IPS-20b (cell line): ENCODE measurements at regions not wholly inside any gene's neighbourhood (a gene's known extent, or its start where the extent isn't known, plus 50 kb on each side); places are given as distances from the start of the nearest gene placed in this dataset.

Source experiments
- H3K27ac ChIP-seq: one replicate; pipeline ENCODE4 v1.5.1; 2013; ENCODE audit warnings: low read length
- H3K27me3 ChIP-seq: 2 replicates; pipeline ENCODE4 v1.6.1; 2013; ENCODE audit warnings: mild to moderate bottlenecking, low read length, inconsistent platforms; ENCODE audit not compliant: insufficient read depth
- H3K36me3 ChIP-seq: 2 replicates; pipeline ENCODE4 v1.6.1; 2013; ENCODE audit warnings: low read depth, mild to moderate bottlenecking, inconsistent platforms, low read length, moderate library complexity; ENCODE audit not compliant: insufficient read depth
- H3K4me1 ChIP-seq: 2 replicates; pipeline ENCODE4 v1.6.1; 2013; ENCODE audit warnings: mild to moderate bottlenecking, control low read depth, inconsistent platforms, low read length, moderate library complexity; ENCODE audit not compliant: insufficient read depth
- H3K4me3 ChIP-seq: 2 replicates; pipeline ENCODE4 v1.5.1; 2013; ENCODE audit warnings: mild to moderate bottlenecking, low read length, inconsistent platforms
- H3K9ac ChIP-seq: 2 replicates; pipeline ENCODE4 v1.6.1; 2013; ENCODE audit warnings: low read depth, mild to moderate bottlenecking, inconsistent platforms, low read length, moderate library complexity
- H3K9me3 ChIP-seq: 2 replicates; pipeline ENCODE4 v1.6.1; 2013; ENCODE audit warnings: mild to moderate bottlenecking, low read depth, low read length, inconsistent platforms; ENCODE audit not compliant: insufficient read depth

GRCh38 chr3:64930891-64931290, 243.1 kb upstream of the ADAMTS9 start:
- Histone ChIP-seq H3K9me3 (peaks cover 9% of the 10 kb centered on the region), H3K36me3 (no peaks in the 10 kb centered on the region), H3K4me1 (no peaks in the 10 kb centered on the region), H3K27me3 (no peaks in the 10 kb centered on the region), H3K4me3 (no peak overlapping the region), H3K27ac (no peak overlapping the region), H3K9ac (no peak overlapping the region)

- H3K36me3 ChIP-seq = no peaks in the 10 kb centered on the region
Measured at GRCh38 chr3:64928683-64929082, 240.9 kb upstream of the ADAMTS9 start.

DNA sequence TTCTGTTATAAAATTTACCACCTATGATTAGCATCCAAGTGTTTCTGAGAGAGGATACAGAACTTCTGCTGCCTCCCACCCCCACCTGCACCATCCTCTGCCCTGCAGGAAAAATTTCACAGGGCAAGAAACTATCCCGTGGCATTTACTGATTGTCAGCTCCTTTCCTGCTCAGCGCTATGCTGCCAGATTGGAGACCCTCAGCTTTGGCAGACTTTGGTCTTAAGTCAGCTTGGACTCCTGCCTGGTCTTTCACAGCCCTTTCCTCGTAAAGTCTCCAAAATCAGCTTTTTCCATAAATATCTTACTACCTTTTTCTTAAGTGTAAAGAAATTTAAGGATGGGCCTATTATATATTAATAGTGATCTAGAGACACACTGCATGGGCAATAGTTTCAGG, 239.9 kb upstream of the ADAMTS9 start:
- Histone ChIP-seq H3K27ac (no peak overlapping the region), H3K9ac (no peak overlapping the region), H3K27me3 (no peaks in the 10 kb centered on the region), H3K36me3 (no peaks in the 10 kb centered on the region), H3K9me3 (peaks cover 5% of the 10 kb centered on the region), H3K4me1 (no peaks in the 10 kb centered on the region), H3K4me3 (no peak overlapping the region)

More at GRCh38 chr3:64928683-64929082, 240.9 kb upstream of the ADAMTS9 start:
- Histone ChIP-seq H3K9me3 (peaks cover 9% of the 10 kb centered on the region), H3K27me3 (no peaks in the 10 kb centered on the region), H3K4me3 (no peak overlapping the region), H3K4me1 (no peaks in the 10 kb centered on the region), H3K9ac (no peak overlapping the region), H3K27ac (no peak overlapping the region)

GRCh38 chr3:64925575-64925974, 237.8 kb upstream of the ADAMTS9 start:
- no peak overlapping the region for H3K27ac ChIP-seq
- no peaks in the 10 kb centered on the region for H3K27me3 ChIP-seq
- H3K4me1 ChIP-seq = peaks cover 13% of the 10 kb centered on the region
- no peaks in the 10 kb centered on the region for H3K36me3 ChIP-seq
- H3K4me3 ChIP-seq = no peak overlapping the region
- H3K9ac ChIP-seq = no peak overlapping the region
- H3K9me3 ChIP-seq = no peaks in the 10 kb centered on the region

DNA sequence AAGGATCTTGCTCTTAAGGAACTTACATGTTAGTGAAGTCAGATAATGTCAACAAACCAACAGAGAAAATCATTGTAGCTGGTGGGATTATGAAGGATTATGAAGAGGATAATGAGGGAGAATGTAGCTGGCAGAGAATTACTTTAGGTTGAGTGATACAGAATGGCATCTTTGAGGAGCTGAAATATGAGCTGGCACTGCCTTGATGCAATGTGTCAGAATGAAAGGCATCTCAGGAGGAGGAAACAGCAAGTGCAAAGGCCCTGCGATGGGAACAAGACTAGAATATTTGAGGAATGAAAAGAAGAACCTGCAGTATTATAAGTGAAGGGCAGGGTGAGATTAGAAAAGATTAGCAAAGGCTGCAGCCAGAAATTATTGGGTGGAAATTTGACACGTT, 237.2 kb upstream of the ADAMTS9 start:
- H3K9me3 ChIP-seq = no peaks in the 10 kb centered on the region
- H3K4me3 ChIP-seq = no peak overlapping the region
- no peak overlapping the region for H3K9ac ChIP-seq
- H3K27ac ChIP-seq = no peak overlapping the region
- no peaks in the 10 kb centered on the region for H3K36me3 ChIP-seq
- H3K4me1 ChIP-seq = peaks cover 13% of the 10 kb centered on the region
- no peaks in the 10 kb centered on the region for H3K27me3 ChIP-seq

DNA sequence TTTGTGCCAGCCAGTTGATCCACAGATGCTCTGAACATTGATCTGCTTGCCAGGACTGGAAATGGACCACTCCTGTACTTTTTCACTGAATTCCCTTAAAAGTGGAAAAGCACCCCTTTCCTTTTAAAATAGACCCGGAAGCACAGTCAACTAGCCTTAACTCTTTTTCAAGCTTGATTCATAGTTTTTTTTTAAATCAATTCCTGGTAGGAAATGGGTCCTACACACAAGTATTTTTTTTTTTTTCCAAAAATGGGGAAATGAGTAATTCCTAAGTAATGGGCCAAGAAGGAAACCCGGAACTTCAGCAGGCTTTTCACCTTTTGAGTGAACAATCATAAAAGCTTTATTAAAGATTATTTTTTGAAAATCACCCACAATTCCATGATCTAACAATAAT, 234.4 kb upstream of the ADAMTS9 start:
- Histone ChIP-seq H3K9ac (no peak overlapping the region), H3K4me1 (peaks cover 23% of the 10 kb centered on the region), H3K36me3 (no peaks in the 10 kb centered on the region), H3K4me3 (no peak overlapping the region), H3K27ac (no peak overlapping the region), H3K9me3 (no peaks in the 10 kb centered on the region), H3K27me3 (no peaks in the 10 kb centered on the region)

- no peaks in the 10 kb centered on the region for H3K9me3 ChIP-seq
- no peak overlapping the region for H3K27ac ChIP-seq
- no peak overlapping the region for H3K9ac ChIP-seq
- H3K4me3 ChIP-seq = no peak overlapping the region
- peaks cover 1% of the 10 kb centered on the region; the same call in 1 of the 2 replicates for H3K27me3 ChIP-seq
- H3K4me1 ChIP-seq = peaks cover 29% of the 10 kb centered on the region
- no peaks in the 10 kb centered on the region for H3K36me3 ChIP-seq
Measured at GRCh38 chr3:64921281-64922065, 233.7 kb upstream of the ADAMTS9 start.

DNA sequence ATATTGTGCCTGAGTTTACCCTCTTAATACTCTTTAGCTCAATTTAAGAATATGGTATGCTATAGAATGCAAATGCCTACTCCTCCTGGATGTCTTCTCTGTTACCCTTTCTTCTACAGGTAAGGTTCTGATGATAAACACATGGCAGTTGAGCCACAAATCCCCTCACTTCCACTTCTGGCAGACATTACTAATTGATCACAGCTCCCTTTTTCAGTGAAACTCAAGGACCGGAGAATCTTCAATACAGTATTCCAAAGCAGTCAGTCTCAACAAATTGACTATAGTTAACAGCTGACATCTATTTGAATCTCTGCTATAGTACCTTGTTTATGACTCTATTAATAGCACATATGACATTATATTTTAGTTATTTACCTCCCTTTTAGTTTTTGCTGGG, 232.1 kb upstream of the ADAMTS9 start:
- no peaks in the 10 kb centered on the region for H3K9me3 ChIP-seq
- no peak overlapping the region for H3K9ac ChIP-seq
- H3K36me3 ChIP-seq = no peaks in the 10 kb centered on the region
- H3K4me1 ChIP-seq = peaks cover 37% of the 10 kb centered on the region
- peaks cover 16% of the 10 kb centered on the region for H3K27me3 ChIP-seq
- no peak overlapping the region for H3K4me3 ChIP-seq
- H3K27ac ChIP-seq = no peak overlapping the region

GRCh38 chr3:64918989-64919388, 231.2 kb upstream of the ADAMTS9 start:
- no peak overlapping the region for H3K4me3 ChIP-seq
- no peak overlapping the region for H3K9ac ChIP-seq
- H3K27ac ChIP-seq = no peak overlapping the region
- peaks cover 17% of the 10 kb centered on the region for H3K27me3 ChIP-seq
- peaks cover 37% of the 10 kb centered on the region for H3K4me1 ChIP-seq
- H3K9me3 ChIP-seq = no peaks in the 10 kb centered on the region
- H3K36me3 ChIP-seq = no peaks in the 10 kb centered on the region

GRCh38 chr3:64917914-64918453, 230.2 kb upstream of the ADAMTS9 start:
- Histone ChIP-seq H3K27me3 (peaks cover 17% of the 10 kb centered on the region), H3K36me3 (no peaks in the 10 kb centered on the region), H3K4me3 (no peak overlapping the region), H3K9me3 (no peaks in the 10 kb centered on the region), H3K27ac (no peak overlapping the region), H3K4me1 (peaks cover 37% of the 10 kb centered on the region), H3K9ac (no peak overlapping the region)

GRCh38 chr3:64916937-64917336, 229.1 kb upstream of the ADAMTS9 start:
- H3K27ac ChIP-seq = no peak overlapping the region
- peak overlapping the region; percentile 25; the same call in 1 of the 2 replicates for H3K4me3 ChIP-seq
- no peaks in the 10 kb centered on the region for H3K9me3 ChIP-seq

GRCh38 chr3:64916192-64916798, 228.5 kb upstream of the ADAMTS9 start:
- no peak overlapping the region for H3K4me3 ChIP-seq
- peaks cover 29% of the 10 kb centered on the region for H3K4me1 ChIP-seq
- no peaks in the 10 kb centered on the region for H3K9me3 ChIP-seq
- no peaks in the 10 kb centered on the region for H3K36me3 ChIP-seq
- peaks cover 17% of the 10 kb centered on the region for H3K27me3 ChIP-seq
- H3K9ac ChIP-seq = no peak overlapping the region
- no peak overlapping the region for H3K27ac ChIP-seq

More at GRCh38 chr3:64916937-64917336, 229.1 kb upstream of the ADAMTS9 start:
- Histone ChIP-seq H3K9ac (no peak overlapping the region), H3K36me3 (no peaks in the 10 kb centered on the region), H3K4me1 (peaks cover 35% of the 10 kb centered on the region), H3K27me3 (peaks cover 17% of the 10 kb centered on the region)
